ENCODE measurements at regions not wholly inside any gene's neighbourhood (a gene's known extent, or its start where the extent isn't known, plus 50 kb on each side); places are given as distances from the start of the nearest gene placed in this dataset.

DNA sequence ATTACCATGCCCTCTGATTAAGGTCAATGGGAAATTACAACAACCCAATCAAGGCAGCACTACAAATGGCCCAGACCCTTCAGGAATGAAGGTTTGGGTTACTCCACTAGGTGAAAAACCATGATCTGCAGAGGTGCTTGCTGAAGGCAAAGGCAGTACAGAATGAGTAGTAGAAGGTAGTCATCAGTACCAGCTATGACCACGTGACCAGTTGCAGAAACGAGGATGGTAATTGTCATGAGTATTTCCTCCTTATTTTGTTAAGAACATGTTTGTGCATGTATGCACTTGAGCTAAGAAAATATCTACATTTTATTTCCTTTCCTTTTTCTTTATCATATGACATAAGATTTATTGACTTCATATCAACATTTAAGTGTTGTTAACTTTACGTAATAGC lies 607.1 kb downstream of the KCNT2 start:
- H3K4me3 Mint-ChIP-seq, result no peak overlapping the region
- peaks cover 4% of the 10 kb centered on the region for H3K4me1 Mint-ChIP-seq
- no peak overlapping the region for H3K4me3 ChIP-seq (ENCODE audit: low read length)
- no peaks in the 10 kb centered on the region for H3K27me3 ChIP-seq (ENCODE audit: control insufficient read depth, insufficient read depth, low read length, poor library complexity, severe bottlenecking)
- H3K9me3 ChIP-seq (ENCODE audit: control insufficient read depth, low read length), result no peaks in the 10 kb centered on the region
- no peaks in the 10 kb centered on the region for H3K36me3 Mint-ChIP-seq (ENCODE audit: low read depth)
- no peaks in the 10 kb centered on the region for H3K4me1 ChIP-seq (ENCODE audit: control insufficient read depth, insufficient read depth, low read length)
- H3K27me3 Mint-ChIP-seq (ENCODE audit: insufficient read depth), result no peaks in the 10 kb centered on the region
- H3K36me3 ChIP-seq (ENCODE audit: control insufficient read depth, insufficient read depth, low read length), result no peaks in the 10 kb centered on the region
- no peak overlapping the region for H3K27ac Mint-ChIP-seq
- WGBS, 2 experiments (ENCODE audit: insufficient coverage in 1 of 2, insufficient read length in 1 of 2), result 88 to 100% methylated on average over 1 to 3 of the region's 3 CpGs
- TF ChIP-seq, protein P1, sequence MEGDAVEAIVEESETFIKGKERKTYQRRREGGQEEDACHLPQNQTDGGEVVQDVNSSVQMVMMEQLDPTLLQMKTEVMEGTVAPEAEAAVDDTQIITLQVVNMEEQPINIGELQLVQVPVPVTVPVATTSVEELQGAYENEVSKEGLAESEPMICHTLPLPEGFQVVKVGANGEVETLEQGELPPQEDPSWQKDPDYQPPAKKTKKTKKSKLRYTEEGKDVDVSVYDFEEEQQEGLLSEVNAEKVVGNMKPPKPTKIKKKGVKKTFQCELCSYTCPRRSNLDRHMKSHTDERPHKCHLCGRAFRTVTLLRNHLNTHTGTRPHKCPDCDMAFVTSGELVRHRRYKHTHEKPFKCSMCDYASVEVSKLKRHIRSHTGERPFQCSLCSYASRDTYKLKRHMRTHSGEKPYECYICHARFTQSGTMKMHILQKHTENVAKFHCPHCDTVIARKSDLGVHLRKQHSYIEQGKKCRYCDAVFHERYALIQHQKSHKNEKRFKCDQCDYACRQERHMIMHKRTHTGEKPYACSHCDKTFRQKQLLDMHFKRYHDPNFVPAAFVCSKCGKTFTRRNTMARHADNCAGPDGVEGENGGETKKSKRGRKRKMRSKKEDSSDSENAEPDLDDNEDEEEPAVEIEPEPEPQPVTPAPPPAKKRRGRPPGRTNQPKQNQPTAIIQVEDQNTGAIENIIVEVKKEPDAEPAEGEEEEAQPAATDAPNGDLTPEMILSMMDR (conservative IDR thresholded peaks at IDR 0.05), result no peak
- H3K9me3 Mint-ChIP-seq, result peaks cover 2% of the 10 kb centered on the region
- no peak for DNase-seq
- no peak overlapping the region for H3K27ac ChIP-seq (ENCODE audit: low read depth, low read length)
- H3K9ac ChIP-seq (ENCODE audit: extremely low read depth, low read length, poor library complexity, severe bottlenecking), result no peak overlapping the region

DNA sequence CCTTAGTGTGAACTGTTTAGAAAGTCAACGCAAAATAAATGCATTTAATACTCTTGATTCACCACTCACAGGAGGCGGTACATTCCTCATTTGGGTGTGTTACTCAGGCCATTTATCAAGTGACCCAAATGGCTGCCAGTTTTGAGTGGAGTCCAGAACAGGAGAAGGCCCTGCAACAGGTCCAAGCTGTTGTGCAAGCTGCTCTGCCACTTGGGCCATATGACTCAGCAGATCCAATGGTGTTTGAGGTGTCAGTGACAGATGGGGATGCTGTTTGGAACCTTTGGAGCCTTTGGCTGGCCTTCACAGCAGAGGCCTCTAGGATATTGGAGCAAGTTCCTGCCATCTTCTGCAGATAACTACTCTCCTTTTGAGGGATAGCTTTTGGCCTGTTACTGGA lies 609.2 kb downstream of the KCNT2 start:
- H3K4me1 Mint-ChIP-seq, result no peaks in the 10 kb centered on the region
- no peaks in the 10 kb centered on the region for H3K4me1 ChIP-seq (ENCODE audit: control insufficient read depth, insufficient read depth, low read length)
- no peaks in the 10 kb centered on the region for H3K36me3 ChIP-seq (ENCODE audit: control insufficient read depth, insufficient read depth, low read length)
- no peaks in the 10 kb centered on the region for H3K9me3 ChIP-seq (ENCODE audit: control insufficient read depth, low read length)
- no peak overlapping the region for H3K4me3 ChIP-seq (ENCODE audit: low read length)
- H3K27ac Mint-ChIP-seq, result no peak overlapping the region
- no peak overlapping the region for H3K27ac ChIP-seq (ENCODE audit: low read depth, low read length)
- TF ChIP-seq, protein P1 (conservative IDR thresholded peaks at IDR 0.05), result no peak
- no peak overlapping the region for H3K9ac ChIP-seq (ENCODE audit: extremely low read depth, low read length, poor library complexity, severe bottlenecking)
- H3K4me3 Mint-ChIP-seq, result no peak overlapping the region
- H3K36me3 Mint-ChIP-seq (ENCODE audit: low read depth), result no peaks in the 10 kb centered on the region
- DNase-seq, result no peak
- WGBS, 2 experiments (ENCODE audit: insufficient coverage in 1 of 2, insufficient read length in 1 of 2), result 100% methylated on average over 2 of the region's 2 CpGs; no CpG with 5 or more reads in 1 of the 2 experiments
- no peaks in the 10 kb centered on the region for H3K27me3 ChIP-seq (ENCODE audit: control insufficient read depth, insufficient read depth, low read length, poor library complexity, severe bottlenecking)
- no peaks in the 10 kb centered on the region for H3K27me3 Mint-ChIP-seq (ENCODE audit: insufficient read depth)
- no peaks in the 10 kb centered on the region for H3K9me3 Mint-ChIP-seq

DNA sequence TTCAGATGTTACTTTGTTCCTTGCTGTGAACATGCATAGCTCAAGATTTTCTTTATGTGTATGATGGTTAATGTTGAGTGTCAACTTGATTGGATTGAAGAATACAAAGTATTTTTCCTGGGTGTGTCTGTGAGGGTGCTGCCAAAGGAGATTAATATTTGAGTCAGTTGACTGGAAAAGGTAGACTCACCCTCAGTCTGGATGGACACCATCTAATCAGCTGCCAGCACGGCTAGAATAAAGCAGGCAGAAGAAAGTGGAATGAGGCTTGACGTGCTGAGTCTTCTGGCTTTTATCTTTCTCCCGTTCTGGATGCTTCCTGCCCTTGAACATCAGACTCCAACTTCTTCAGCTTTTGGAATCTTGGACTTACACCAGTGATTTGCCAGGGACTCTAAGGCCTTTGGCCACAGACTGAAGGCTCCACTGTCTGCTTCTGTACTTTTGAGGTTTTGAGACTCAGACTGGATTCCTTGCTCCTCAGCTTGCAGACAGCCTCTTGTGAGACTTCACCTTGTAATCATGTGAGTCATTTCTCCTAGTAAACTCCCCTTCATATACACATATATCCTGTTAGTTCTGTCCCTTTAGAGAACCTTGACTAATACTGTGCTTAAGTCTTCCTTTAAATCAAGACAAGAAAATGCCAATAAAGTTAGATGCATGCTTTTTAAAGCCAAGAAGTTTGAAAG lies 626.6 kb downstream of the KCNT2 start:
- no peaks in the 10 kb centered on the region for H3K4me1 Mint-ChIP-seq
- 87 to 97% methylated on average over 3 of the region's 3 CpGs for WGBS, 2 experiments (ENCODE audit: insufficient coverage in 1 of 2, insufficient read length in 1 of 2)
- no peak for DNase-seq
- Histone ChIP-seq H3K27ac (ENCODE audit: low read depth, low read length) (no peak overlapping the region), H3K4me1 (ENCODE audit: control insufficient read depth, insufficient read depth, low read length) (no peaks in the 10 kb centered on the region), H3K9ac (ENCODE audit: extremely low read depth, low read length, poor library complexity, severe bottlenecking) (no peak overlapping the region), H3K27me3 (ENCODE audit: control insufficient read depth, insufficient read depth, low read length, poor library complexity, severe bottlenecking) (no peaks in the 10 kb centered on the region), H3K4me3 (ENCODE audit: low read length) (no peak overlapping the region), H3K9me3 (ENCODE audit: control insufficient read depth, low read length) (no peaks in the 10 kb centered on the region), H3K36me3 (ENCODE audit: control insufficient read depth, insufficient read depth, low read length) (no peaks in the 10 kb centered on the region)
- H3K36me3 Mint-ChIP-seq (ENCODE audit: low read depth), result no peaks in the 10 kb centered on the region
- no peak overlapping the region for H3K27ac Mint-ChIP-seq
- no peaks in the 10 kb centered on the region for H3K9me3 Mint-ChIP-seq
- no peaks in the 10 kb centered on the region for H3K27me3 Mint-ChIP-seq (ENCODE audit: insufficient read depth)
- no peak overlapping the region for H3K4me3 Mint-ChIP-seq
- TF ChIP-seq, protein P1 (conservative IDR thresholded peaks at IDR 0.05), result no peak
